ENCODE measurements at regions not wholly inside any gene's neighbourhood (a gene's known extent, or its start where the extent isn't known, plus 50 kb on each side); places are given as distances from the start of the nearest gene placed in this dataset.
A peak's percentile ranks its signal among the peaks of the same experiment; 100 is the strongest.

DNA sequence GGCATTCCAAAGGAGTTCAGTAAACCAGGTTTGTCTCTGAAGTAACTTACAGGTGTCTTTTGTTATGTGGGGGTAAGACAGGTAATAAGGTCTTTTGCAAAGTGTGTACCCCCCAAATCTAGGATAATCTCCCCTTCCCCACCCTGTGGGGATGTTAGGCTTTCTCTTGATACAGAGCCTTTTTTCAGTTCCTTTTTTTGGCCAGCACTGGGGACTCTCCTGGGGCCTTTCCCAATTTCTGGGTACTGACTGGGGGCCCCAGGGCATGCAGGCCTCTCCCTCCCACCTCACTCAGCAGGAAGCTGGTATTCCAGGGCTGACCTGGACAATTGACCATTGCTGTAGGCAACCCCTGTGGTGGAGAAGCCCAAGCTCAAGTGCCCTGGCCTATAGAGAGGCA lies 84.3 kb upstream of the IRX6 start:
- no peaks in the 10 kb centered on the region for H3K36me3 ChIP-seq (ENCODE audit: control insufficient read depth, insufficient read depth, low read length)
- Mint-ChIP-seq H3K4me3 (no peak overlapping the region), H3K4me1 (peaks cover 9% of the 10 kb centered on the region), H3K27ac (no peak overlapping the region), H3K27me3 (ENCODE audit: insufficient read depth) (peaks cover 4% of the 10 kb centered on the region), H3K9me3 (no peaks in the 10 kb centered on the region), H3K36me3 (ENCODE audit: low read depth) (no peaks in the 10 kb centered on the region)
- DNase-seq: no peak
- H3K4me1 ChIP-seq (ENCODE audit: control insufficient read depth, insufficient read depth, low read length): no peaks in the 10 kb centered on the region
- no peaks in the 10 kb centered on the region for H3K9me3 ChIP-seq (ENCODE audit: control insufficient read depth, low read length)
- H3K27ac ChIP-seq (ENCODE audit: low read depth, low read length): no peak overlapping the region
- H3K4me3 ChIP-seq (ENCODE audit: low read length): no peak overlapping the region
- H3K27me3 ChIP-seq (ENCODE audit: control insufficient read depth, insufficient read depth, low read length, poor library complexity, severe bottlenecking): peaks cover 4% of the 10 kb centered on the region
- TF ChIP-seq, protein P1, sequence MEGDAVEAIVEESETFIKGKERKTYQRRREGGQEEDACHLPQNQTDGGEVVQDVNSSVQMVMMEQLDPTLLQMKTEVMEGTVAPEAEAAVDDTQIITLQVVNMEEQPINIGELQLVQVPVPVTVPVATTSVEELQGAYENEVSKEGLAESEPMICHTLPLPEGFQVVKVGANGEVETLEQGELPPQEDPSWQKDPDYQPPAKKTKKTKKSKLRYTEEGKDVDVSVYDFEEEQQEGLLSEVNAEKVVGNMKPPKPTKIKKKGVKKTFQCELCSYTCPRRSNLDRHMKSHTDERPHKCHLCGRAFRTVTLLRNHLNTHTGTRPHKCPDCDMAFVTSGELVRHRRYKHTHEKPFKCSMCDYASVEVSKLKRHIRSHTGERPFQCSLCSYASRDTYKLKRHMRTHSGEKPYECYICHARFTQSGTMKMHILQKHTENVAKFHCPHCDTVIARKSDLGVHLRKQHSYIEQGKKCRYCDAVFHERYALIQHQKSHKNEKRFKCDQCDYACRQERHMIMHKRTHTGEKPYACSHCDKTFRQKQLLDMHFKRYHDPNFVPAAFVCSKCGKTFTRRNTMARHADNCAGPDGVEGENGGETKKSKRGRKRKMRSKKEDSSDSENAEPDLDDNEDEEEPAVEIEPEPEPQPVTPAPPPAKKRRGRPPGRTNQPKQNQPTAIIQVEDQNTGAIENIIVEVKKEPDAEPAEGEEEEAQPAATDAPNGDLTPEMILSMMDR (conservative IDR thresholded peaks at IDR 0.05): no peak
- no peak overlapping the region for H3K9ac ChIP-seq (ENCODE audit: extremely low read depth, low read length, poor library complexity, severe bottlenecking)

DNA sequence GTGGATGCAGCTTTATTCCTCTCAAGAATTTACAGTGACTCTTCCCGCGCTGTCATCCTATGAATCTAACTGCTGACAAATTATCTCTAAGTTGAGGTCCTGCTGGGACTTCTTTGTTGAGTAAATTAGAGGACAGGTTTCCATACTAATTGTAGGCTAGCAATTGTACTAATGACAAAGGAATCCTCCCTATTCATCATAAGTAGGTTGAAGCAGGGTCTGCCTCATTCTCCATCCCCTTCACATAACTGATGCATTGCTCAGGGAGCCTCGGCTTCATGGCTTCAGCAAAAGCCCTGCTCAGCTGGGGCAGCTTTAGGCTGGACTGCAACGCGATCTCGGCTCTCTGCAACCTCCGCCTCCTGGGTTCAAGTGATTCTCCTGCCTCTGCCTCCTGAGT lies 83.1 kb upstream of the IRX6 start:
- Mint-ChIP-seq H3K27ac (no peak overlapping the region), H3K4me1 (peaks cover 9% of the 10 kb centered on the region), H3K4me3 (no peak overlapping the region), H3K9me3 (no peaks in the 10 kb centered on the region), H3K27me3 (ENCODE audit: insufficient read depth) (peaks cover 5% of the 10 kb centered on the region), H3K36me3 (ENCODE audit: low read depth) (no peaks in the 10 kb centered on the region)
- WGBS, 2 experiments (ENCODE audit: insufficient coverage in 1 of 2, insufficient read length in 1 of 2): 26 to 56% methylated on average over 3 to 7 of the region's 7 CpGs
- no peaks in the 10 kb centered on the region for H3K9me3 ChIP-seq (ENCODE audit: control insufficient read depth, low read length)
- DNase-seq: peak; percentile 65
- H3K27me3 ChIP-seq (ENCODE audit: control insufficient read depth, insufficient read depth, low read length, poor library complexity, severe bottlenecking): peaks cover 4% of the 10 kb centered on the region
- no peak overlapping the region for H3K27ac ChIP-seq (ENCODE audit: low read depth, low read length)
- H3K9ac ChIP-seq (ENCODE audit: extremely low read depth, low read length, poor library complexity, severe bottlenecking): no peak overlapping the region
- H3K4me3 ChIP-seq (ENCODE audit: low read length): no peak overlapping the region
- no peaks in the 10 kb centered on the region for H3K36me3 ChIP-seq (ENCODE audit: control insufficient read depth, insufficient read depth, low read length)
- TF ChIP-seq, protein P1 (conservative IDR thresholded peaks at IDR 0.05): no peak
- H3K4me1 ChIP-seq (ENCODE audit: control insufficient read depth, insufficient read depth, low read length): no peaks in the 10 kb centered on the region

DNA sequence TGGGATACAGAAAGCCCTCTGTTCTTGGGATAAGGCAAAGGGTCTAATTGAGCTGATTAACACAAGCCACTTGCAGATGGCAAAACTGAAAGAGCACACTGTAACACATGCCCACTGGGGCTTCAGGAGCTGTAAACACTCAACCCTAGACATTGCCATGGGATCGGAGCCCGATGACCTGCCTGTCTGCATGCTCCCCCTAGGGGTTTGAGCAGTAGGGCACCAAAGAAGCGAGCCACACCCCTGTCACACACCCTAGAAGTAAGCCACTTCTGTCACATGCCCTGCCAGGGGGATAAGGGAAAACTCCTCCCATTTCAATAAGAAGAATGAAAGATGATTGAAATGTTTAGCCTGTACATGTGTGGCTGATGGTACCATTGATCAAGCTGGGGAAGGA lies 81.3 kb upstream of the IRX6 start:
- H3K9me3 ChIP-seq (ENCODE audit: control insufficient read depth, low read length): no peaks in the 10 kb centered on the region
- WGBS, 2 experiments (ENCODE audit: insufficient coverage in 1 of 2, insufficient read length in 1 of 2): 90% methylated on average over 3 of the region's 3 CpGs; no CpG with 5 or more reads in 1 of the 2 experiments
- H3K36me3 Mint-ChIP-seq (ENCODE audit: low read depth): no peaks in the 10 kb centered on the region
- DNase-seq: peak; percentile 79
- H3K27ac Mint-ChIP-seq: no peak overlapping the region
- H3K4me1 ChIP-seq (ENCODE audit: control insufficient read depth, insufficient read depth, low read length): no peaks in the 10 kb centered on the region
- no peaks in the 10 kb centered on the region for H3K36me3 ChIP-seq (ENCODE audit: control insufficient read depth, insufficient read depth, low read length)
- H3K4me3 Mint-ChIP-seq: no peak overlapping the region
- no peak overlapping the region for H3K27ac ChIP-seq (ENCODE audit: low read depth, low read length)
- H3K9ac ChIP-seq (ENCODE audit: extremely low read depth, low read length, poor library complexity, severe bottlenecking): no peak overlapping the region
- peaks cover 5% of the 10 kb centered on the region for H3K27me3 Mint-ChIP-seq (ENCODE audit: insufficient read depth)
- H3K9me3 Mint-ChIP-seq: no peaks in the 10 kb centered on the region
- TF ChIP-seq, protein P1 (conservative IDR thresholded peaks at IDR 0.05): peak; percentile 77
- no peak overlapping the region for H3K4me3 ChIP-seq (ENCODE audit: low read length)
- H3K4me1 Mint-ChIP-seq: peaks cover 9% of the 10 kb centered on the region
- H3K27me3 ChIP-seq (ENCODE audit: control insufficient read depth, insufficient read depth, low read length, poor library complexity, severe bottlenecking): peaks cover 4% of the 10 kb centered on the region
